ENCODE measurements at regions not wholly inside any gene's neighbourhood (a gene's known extent, or its start where the extent isn't known, plus 50 kb on each side); places are given as distances from the start of the nearest gene placed in this dataset.

DNA sequence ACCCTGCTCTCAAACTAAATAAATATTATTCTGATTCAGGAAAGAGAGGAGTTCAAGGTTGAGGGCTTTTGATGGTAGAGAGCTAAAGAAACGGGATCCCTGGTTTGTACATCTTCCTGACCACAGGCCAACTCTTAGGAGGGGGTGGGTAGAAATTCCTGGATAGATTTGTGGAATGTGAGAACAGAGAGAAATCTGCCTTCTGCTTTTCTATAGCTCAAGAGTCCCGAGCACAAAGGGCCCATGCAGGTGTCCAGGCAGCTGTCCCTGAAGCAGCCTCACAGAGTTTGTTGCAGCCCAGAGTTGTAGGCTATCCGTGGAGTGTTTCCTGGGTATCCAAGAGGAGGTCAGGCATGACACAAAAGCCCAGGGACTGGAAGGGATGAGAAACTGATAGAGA, 198.6 kb downstream of the BCAT1 start (continued):
- TF ChIP-seq, protein P1, sequence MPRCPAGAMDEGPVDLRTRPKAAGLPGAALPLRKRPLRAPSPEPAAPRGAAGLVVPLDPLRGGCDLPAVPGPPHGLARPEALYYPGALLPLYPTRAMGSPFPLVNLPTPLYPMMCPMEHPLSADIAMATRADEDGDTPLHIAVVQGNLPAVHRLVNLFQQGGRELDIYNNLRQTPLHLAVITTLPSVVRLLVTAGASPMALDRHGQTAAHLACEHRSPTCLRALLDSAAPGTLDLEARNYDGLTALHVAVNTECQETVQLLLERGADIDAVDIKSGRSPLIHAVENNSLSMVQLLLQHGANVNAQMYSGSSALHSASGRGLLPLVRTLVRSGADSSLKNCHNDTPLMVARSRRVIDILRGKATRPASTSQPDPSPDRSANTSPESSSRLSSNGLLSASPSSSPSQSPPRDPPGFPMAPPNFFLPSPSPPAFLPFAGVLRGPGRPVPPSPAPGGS (CRISPR knock-in tag; IDR thresholded peaks at IDR 0.05), result no peak
- TF ChIP-seq KLF16 (CRISPR knock-in tag; IDR thresholded peaks at IDR 0.05) (no peak), FLYWCH1 (CRISPR knock-in tag; IDR thresholded peaks at IDR 0.05) (no peak), ZNF543 (CRISPR knock-in tag; IDR thresholded peaks at IDR 0.05) (no peak), SMARCC2 (IDR thresholded peaks at IDR 0.05) (no peak), ZMYM3 (CRISPR knock-in tag; IDR thresholded peaks at IDR 0.05) (no peak), CHCHD3 (CRISPR knock-in tag; IDR thresholded peaks at IDR 0.05) (no peak), EEA1 (CRISPR knock-in tag; IDR thresholded peaks at IDR 0.05; ENCODE audit: borderline replicate concordance) (no peak)
- TF ChIP-seq, protein P2, sequence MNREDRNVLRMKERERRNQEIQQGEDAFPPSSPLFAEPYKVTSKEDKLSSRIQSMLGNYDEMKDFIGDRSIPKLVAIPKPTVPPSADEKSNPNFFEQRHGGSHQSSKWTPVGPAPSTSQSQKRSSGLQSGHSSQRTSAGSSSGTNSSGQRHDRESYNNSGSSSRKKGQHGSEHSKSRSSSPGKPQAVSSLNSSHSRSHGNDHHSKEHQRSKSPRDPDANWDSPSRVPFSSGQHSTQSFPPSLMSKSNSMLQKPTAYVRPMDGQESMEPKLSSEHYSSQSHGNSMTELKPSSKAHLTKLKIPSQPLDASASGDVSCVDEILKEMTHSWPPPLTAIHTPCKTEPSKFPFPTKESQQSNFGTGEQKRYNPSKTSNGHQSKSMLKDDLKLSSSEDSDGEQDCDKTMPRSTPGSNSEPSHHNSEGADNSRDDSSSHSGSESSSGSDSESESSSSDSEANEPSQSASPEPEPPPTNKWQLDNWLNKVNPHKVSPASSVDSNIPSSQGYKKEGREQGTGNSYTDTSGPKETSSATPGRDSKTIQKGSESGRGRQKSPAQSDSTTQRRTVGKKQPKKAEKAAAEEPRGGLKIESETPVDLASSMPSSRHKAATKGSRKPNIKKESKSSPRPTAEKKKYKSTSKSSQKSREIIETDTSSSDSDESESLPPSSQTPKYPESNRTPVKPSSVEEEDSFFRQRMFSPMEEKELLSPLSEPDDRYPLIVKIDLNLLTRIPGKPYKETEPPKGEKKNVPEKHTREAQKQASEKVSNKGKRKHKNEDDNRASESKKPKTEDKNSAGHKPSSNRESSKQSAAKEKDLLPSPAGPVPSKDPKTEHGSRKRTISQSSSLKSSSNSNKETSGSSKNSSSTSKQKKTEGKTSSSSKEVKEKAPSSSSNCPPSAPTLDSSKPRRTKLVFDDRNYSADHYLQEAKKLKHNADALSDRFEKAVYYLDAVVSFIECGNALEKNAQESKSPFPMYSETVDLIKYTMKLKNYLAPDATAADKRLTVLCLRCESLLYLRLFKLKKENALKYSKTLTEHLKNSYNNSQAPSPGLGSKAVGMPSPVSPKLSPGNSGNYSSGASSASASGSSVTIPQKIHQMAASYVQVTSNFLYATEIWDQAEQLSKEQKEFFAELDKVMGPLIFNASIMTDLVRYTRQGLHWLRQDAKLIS (CRISPR knock-in tag; IDR thresholded peaks at IDR 0.05), result peak; percentile 83; the same call in 1 of the 2 replicates
- TF ChIP-seq, protein P3, sequence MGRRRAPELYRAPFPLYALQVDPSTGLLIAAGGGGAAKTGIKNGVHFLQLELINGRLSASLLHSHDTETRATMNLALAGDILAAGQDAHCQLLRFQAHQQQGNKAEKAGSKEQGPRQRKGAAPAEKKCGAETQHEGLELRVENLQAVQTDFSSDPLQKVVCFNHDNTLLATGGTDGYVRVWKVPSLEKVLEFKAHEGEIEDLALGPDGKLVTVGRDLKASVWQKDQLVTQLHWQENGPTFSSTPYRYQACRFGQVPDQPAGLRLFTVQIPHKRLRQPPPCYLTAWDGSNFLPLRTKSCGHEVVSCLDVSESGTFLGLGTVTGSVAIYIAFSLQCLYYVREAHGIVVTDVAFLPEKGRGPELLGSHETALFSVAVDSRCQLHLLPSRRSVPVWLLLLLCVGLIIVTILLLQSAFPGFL (CRISPR knock-in tag; IDR thresholded peaks at IDR 0.05), result no peak
- TF ChIP-seq, protein P4, sequence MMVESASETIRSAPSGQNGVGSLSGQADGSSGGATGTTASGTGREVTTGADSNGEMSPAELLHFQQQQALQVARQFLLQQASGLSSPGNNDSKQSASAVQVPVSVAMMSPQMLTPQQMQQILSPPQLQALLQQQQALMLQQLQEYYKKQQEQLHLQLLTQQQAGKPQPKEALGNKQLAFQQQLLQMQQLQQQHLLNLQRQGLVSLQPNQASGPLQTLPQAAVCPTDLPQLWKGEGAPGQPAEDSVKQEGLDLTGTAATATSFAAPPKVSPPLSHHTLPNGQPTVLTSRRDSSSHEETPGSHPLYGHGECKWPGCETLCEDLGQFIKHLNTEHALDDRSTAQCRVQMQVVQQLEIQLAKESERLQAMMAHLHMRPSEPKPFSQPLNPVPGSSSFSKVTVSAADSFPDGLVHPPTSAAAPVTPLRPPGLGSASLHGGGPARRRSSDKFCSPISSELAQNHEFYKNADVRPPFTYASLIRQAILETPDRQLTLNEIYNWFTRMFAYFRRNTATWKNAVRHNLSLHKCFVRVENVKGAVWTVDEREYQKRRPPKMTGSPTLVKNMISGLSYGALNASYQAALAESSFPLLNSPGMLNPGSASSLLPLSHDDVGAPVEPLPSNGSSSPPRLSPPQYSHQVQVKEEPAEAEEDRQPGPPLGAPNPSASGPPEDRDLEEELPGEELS (CRISPR knock-in tag; IDR thresholded peaks at IDR 0.05), result 0 out of 2 replicates have a peak, but pooled peaks have one; percentile 20

Measured in HepG2 (cell line).